OCI-LY7 (cell line): ENCODE measurements at regions not wholly inside any gene's neighbourhood (a gene's known extent, or its start where the extent isn't known, plus 50 kb on each side); places are given as distances from the start of the nearest gene placed in this dataset.

Source experiments
- BruUV-seq: library from RNA; stranded (reverse); fragments of 400-500 nt; replicated peaks from 2 replicates; lab custom pipeline; 2021; lab: Mats Ljungman, UMichigan
- CTCF ChIA-PET: fragments of 300-600 bp; sonication (Branson Sonifier 250); formaldehyde crosslinking; loops from one replicate; lab custom pipeline; 2022; ENCODE audit warnings: antibody characterized with exemption; ENCODE audit not compliant: unreplicated experiment; lab: Charles Lee
- POLR2A ChIA-PET: fragments of 300-600 bp; sonication (Branson Sonifier 250); formaldehyde crosslinking; loops from one replicate; lab custom pipeline; 2022; ENCODE audit warnings: antibody characterized with exemption; lab: Charles Lee
- DNase-seq: peaks from one replicate; pipeline ENCODE4 v3.0.0-alpha.2; 2015; ENCODE audit warnings: low spot score
- H2AFZ ChIP-seq: fragments of 200-600 bp; sonication (generic), shearing (Covaris generic); 2 replicates; pipeline ENCODE4 v1.6.1; 2014; ENCODE audit warnings: mild to moderate bottlenecking, antibody characterized with exemption, low read length, moderate library complexity
- H3K27ac ChIP-seq: fragments of 200-600 bp; sonication (generic); 2 replicates; pipeline ENCODE4 v1.5.1; 2014; ENCODE audit warnings: mixed run types, low read depth, mild to moderate bottlenecking, moderate library complexity, low read length, inconsistent platforms; ENCODE audit not compliant: poor library complexity, severe bottlenecking
- H3K36me3 ChIP-seq: fragments of 200-600 bp; sonication (generic); 2 replicates; pipeline ENCODE4 v1.6.1; 2014; ENCODE audit warnings: mild to moderate bottlenecking, antibody characterized with exemption, low read length, moderate library complexity, mixed read lengths; ENCODE audit not compliant: insufficient read depth
- H3K4me1 ChIP-seq: fragments of 200-600 bp; sonication (generic); 2 replicates; pipeline ENCODE4 v1.5.1; 2014; ENCODE audit warnings: mild to moderate bottlenecking, low read length; ENCODE audit not compliant: insufficient read depth, poor library complexity, severe bottlenecking
- H3K4me2 ChIP-seq: fragments of 200-600 bp; sonication (generic); 2 replicates; pipeline ENCODE4 v1.6.1; 2014; ENCODE audit warnings: mild to moderate bottlenecking, low read length
- H3K4me3 ChIP-seq: fragments of 200-600 bp; sonication (generic); 2 replicates; pipeline ENCODE4 v1.5.1; 2014; ENCODE audit warnings: mild to moderate bottlenecking, low read depth, low read length; ENCODE audit not compliant: poor library complexity, severe bottlenecking
- H3K79me2 ChIP-seq: fragments of 200-600 bp; sonication (generic); 2 replicates; pipeline ENCODE4 v1.6.1; 2016; ENCODE audit warnings: low read depth, mild to moderate bottlenecking, low read length, moderate library complexity, mixed read lengths; ENCODE audit not compliant: insufficient read depth
- H3K9me2 ChIP-seq: fragments of 200-600 bp; sonication (generic); 2 replicates; pipeline ENCODE4 v1.6.1; 2016; ENCODE audit warnings: mild to moderate bottlenecking, low read length, mixed read lengths; ENCODE audit not compliant: insufficient read depth
- H3K9me3 ChIP-seq: fragments of 200-600 bp; sonication (generic); 2 replicates; pipeline ENCODE4 v1.6.1; 2014; ENCODE audit warnings: mild to moderate bottlenecking, mixed run types, low read length, mixed read lengths
- H4K20me1 ChIP-seq: fragments of 200-600 bp; sonication (generic); 2 replicates; pipeline ENCODE4 v1.6.1; 2014; ENCODE audit warnings: mild to moderate bottlenecking, antibody characterized with exemption, low read length, moderate library complexity, mixed read lengths; ENCODE audit not compliant: insufficient read depth
- CTCF ChIP-seq: fragments of 200-600 bp; sonication (generic); conservative IDR thresholded peaks from 2 replicates; pipeline ENCODE4 v1.5.1; 2014; ENCODE audit warnings: mild to moderate bottlenecking, antibody characterized with exemption, low read length, moderate library complexity, mixed read lengths
- EZH2phosphoT487 ChIP-seq: fragments of 200-600 bp; sonication (generic); IDR thresholded peaks from 2 replicates; pipeline ENCODE4 v1.6.1; 2018; ENCODE audit warnings: low read depth, borderline replicate concordance, mild to moderate bottlenecking, mixed run types, antibody characterized with exemption, low read length, moderate library complexity, mixed read lengths
- intact Hi-C: fragments of 100-400 bp; cut with micrococcal nuclease; formaldehyde crosslinking; loops from one replicate; pipeline ENCODE4 v1.10.0; 2022; ENCODE audit not compliant: unreplicated experiment

- TF ChIP-seq CTCF (no peak), EZH2phosphoT487 (no peak)
- Histone ChIP-seq H3K79me2 (no peaks in the 10 kb centered on the region), H3K9me2 (no peaks in the 10 kb centered on the region), H3K4me1 (no peaks in the 10 kb centered on the region), H3K4me2 (no peak overlapping the region), H3K36me3 (no peaks in the 10 kb centered on the region), H3K4me3 (no peak overlapping the region), H3K9me3 (no peaks in the 10 kb centered on the region), H3K27ac (no peak overlapping the region), H2AFZ (no peak overlapping the region), H4K20me1 (no peaks in the 10 kb centered on the region)
- DNase-seq: no peak
- BruUV-seq: no TSS peak
- intact Hi-C loops: no loop called here
- POLR2A ChIA-PET: no interaction called here
- CTCF ChIA-PET: no interaction called here
Measured at GRCh38 chr10:111175787-111176186, 99.0 kb downstream of the ADRA2A start.

GRCh38 chr10:111177379-111177778 is 100.5 kb downstream of the ADRA2A start:
- ChIA-PET POLR2A (no interaction called here), CTCF (no interaction called here)
- H4K20me1 ChIP-seq: no peaks in the 10 kb centered on the region
- H3K79me2 ChIP-seq: no peaks in the 10 kb centered on the region
- no peaks in the 10 kb centered on the region for H3K9me3 ChIP-seq
- H3K36me3 ChIP-seq: no peaks in the 10 kb centered on the region
- no peaks in the 10 kb centered on the region for H3K4me1 ChIP-seq
- no peak overlapping the region for H3K27ac ChIP-seq
- intact Hi-C loops: no loop called here
- DNase-seq: no peak
- no peaks in the 10 kb centered on the region for H3K9me2 ChIP-seq
- no peak overlapping the region for H3K4me3 ChIP-seq
- no TSS peak for BruUV-seq
- no peak overlapping the region for H2AFZ ChIP-seq
- TF ChIP-seq CTCF (no peak), EZH2phosphoT487 (no peak)
- H3K4me2 ChIP-seq: peak overlapping the region; percentile 14; the same call in 1 of the 2 replicates

GRCh38 chr10:111179514-111179913 is 102.7 kb downstream of the ADRA2A start:
- H2AFZ ChIP-seq: no peak overlapping the region
- no TSS peak for BruUV-seq

More at GRCh38 chr10:111179514-111179913, 102.7 kb downstream of the ADRA2A start:
- Histone ChIP-seq H3K4me2 (no peak overlapping the region), H3K9me2 (no peaks in the 10 kb centered on the region), H3K36me3 (no peaks in the 10 kb centered on the region), H3K27ac (no peak overlapping the region), H3K9me3 (no peaks in the 10 kb centered on the region), H3K4me1 (no peaks in the 10 kb centered on the region), H3K79me2 (no peaks in the 10 kb centered on the region), H3K4me3 (no peak overlapping the region), H4K20me1 (no peaks in the 10 kb centered on the region)
- no peak for TF ChIP-seq EZH2phosphoT487
- TF ChIP-seq CTCF: no peak
- intact Hi-C loops: no loop called here
- POLR2A ChIA-PET: no interaction called here
- CTCF ChIA-PET: no interaction called here
- no peak for DNase-seq
